Renal pelvis (tissue), 1 donor: ENCODE measurements at regions not wholly inside any gene's neighbourhood (a gene's known extent, or its start where the extent isn't known, plus 50 kb on each side); places are given as distances from the start of the nearest gene placed in this dataset.
"Not testable (repeated sequence)": the region's sequence is repeated elsewhere in the genome, so short reads cannot be mapped to it uniquely, and the experiment has no call there.

ENCODE experiments used
- DNase-seq: peaks from one replicate; pipeline ENCODE4 v3.0.0-alpha.2; 2013

GRCh38 chr1:157326173-157326859 is 188.1 kb upstream of the ETV3 start:
- DNase-seq = no peak

DNA sequence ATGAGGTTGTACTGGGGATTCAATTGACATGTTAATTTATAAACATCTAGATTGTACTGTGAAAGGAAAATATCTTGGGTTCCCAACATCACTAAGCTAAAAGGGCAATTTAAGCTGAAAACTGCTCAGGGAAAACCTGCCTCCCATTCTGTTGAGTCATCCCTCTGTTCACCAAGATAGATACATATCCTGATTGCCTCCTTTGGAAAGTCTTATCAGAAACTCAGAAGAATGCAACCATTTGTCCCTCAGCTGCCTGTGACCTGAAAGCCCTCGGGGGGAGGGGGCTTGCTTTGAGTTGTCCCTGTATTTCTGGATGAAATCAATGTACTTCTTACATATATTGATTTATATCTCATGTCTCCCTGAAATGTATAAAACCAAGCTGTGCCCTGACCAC is 187.0 kb upstream of the ETV3 start:
- no peak for DNase-seq

GRCh38 chr1:157321972-157322371 is 183.8 kb upstream of the ETV3 start:
- not testable (repeated sequence) for DNase-seq

DNA sequence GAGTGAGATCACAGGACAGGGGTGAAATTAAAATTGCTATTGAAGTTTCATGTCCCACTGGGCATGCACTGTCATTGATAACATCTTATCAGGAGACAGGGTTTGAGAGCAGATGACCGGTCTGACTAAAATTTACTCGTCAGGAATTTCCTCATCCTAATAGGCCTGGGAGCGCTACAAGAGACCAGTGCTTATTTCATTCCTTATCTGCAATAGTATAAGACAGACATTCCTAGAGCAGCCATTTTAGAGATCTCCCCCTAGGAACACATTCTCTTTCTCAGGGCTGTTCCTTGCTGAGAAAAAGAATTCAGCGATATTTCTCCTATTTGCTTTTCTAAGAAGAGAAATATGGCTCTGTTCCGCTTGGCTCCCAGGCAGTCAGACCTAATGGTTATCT is 181.4 kb upstream of the ETV3 start:
- DNase-seq = no peak

GRCh38 chr1:157317229-157317628 is 179.0 kb upstream of the ETV3 start:
- DNase-seq = not testable (repeated sequence)

DNA sequence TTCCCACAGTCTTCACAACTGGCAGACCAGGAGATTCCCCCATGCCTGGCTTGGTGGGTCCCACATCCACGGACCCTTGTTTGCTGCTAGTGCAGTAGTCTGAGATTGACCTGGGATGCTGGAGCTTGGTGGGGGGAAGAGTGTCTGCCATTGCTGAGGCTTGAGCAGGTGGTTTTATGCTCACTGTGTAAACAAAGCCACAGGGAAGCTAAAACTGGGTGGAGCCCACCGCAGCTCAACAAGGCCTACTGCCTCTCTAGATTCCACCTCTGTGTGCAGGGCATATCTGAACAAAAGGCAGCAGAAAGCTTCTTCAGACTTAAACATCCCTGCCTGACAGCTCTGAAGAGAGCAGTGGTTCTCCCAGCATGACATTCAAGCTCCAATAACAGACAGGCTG is 177.3 kb upstream of the ETV3 start:
- no peak for DNase-seq

DNA sequence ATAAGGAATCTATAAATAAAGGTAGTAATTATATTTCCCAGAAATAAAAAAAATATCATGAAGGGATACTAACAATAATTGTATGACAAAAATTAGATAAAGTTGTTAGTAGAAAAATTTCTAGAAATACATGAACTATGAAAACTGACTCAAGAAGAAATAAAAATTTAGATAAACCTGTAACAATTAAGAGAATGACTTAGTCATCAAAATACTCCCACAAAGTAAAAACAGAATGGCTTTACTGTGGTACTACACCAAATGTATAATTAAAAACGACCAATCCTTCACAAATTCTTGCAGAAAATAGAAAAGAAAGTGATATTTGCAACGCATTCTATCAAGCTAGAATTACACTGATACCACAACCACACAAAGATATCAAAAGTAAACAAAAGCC is 176.2 kb upstream of the ETV3 start:
- no peak for DNase-seq

DNA sequence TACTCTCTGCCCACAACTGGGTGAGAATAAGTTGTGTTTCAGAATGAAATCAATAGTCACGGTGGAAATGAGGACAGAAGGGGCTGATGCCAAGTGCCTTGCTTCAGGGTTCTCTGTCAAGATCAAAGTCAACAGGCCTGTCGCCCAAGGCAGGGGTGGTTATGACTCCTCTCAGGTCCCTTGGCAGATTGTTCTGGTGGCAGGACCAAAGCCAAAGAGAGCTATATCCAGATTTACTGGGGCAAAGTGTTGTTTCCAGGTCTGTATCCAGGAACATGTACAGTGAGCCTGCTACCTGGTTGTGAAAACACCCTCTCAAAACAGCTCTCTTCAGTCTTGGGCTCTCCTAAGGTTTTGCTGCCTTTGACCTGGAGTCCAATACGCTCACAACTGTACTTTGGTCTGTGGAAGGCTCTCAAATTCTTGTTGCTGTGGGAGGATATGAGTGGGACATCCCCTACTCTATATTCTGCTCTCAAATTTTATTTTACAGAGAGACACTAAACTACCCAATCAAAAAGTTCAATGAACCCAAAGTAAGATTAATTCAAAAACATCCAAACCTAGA is 175.1 kb upstream of the ETV3 start:
- no peak for DNase-seq

DNA sequence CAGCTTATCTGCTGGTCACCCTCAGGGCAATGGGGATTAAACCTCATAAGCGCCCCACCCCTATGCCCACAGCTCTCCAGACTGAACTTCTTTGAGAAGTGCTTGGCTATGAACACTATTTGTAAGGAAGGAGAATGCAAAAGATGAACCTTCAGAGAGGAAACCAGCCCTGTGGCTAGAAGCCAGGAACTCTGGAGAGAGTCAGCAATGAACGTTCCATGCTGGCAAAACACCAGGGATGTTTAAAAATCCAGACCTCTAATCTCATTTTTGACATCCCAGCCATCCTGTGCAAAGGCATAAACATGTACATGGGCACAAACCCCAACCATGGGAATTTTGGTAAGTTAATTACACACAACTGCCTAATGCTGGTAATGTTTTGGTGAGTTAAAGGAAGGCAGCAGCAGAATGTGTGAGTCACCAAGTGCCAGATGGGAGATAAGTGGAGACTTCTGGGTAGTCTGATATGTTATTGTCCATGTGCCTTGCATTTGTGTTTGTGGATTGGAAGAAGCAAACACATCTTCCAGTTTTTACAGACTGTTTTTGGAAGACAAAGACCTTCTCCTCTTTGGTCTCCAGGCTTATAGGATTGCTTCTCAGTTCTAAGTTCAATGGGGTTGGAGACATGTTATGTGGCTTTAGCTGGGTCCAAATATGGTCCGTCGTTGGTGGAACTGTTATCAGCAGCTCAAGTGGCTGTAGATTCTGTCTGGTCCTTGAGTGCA is 174.1 kb upstream of the ETV3 start:
- DNase-seq = no peak

GRCh38 chr1:157311730-157312081 is 173.5 kb upstream of the ETV3 start:
- DNase-seq = no peak

- peak; percentile 33 for DNase-seq
These were observed 172.9 kb upstream of the ETV3 start for GRCh38 chr1:157310805-157311729.

- DNase-seq = peak; percentile 8
These were observed 172.2 kb upstream of the ETV3 start for GRCh38 chr1:157310401-157310800.

GRCh38 chr1:157307491-157307890 is 169.3 kb upstream of the ETV3 start:
- no peak for DNase-seq

DNA sequence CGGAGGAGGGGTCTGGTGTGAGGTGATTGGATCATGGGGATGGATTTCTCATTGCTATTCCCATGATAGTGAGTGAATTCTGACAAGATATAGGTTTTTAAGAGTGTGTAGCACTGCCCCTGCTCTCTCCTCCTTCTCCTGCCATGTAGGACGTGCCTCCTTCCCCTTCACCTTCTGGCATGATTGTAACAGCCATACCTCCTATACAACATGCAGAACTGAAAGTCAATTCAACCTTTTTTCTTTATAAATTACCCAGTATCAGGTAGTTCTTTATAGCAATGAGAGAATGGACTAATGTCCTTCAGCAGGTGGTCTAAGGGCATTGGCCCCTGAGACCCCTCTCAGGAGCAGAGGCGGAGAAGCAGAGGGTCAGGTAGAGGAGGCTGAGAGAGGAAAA is 168.7 kb upstream of the ETV3 start:
- DNase-seq = no peak

- DNase-seq = no peak
These were observed 166.1 kb upstream of the ETV3 start for GRCh38 chr1:157304271-157304670.

DNA sequence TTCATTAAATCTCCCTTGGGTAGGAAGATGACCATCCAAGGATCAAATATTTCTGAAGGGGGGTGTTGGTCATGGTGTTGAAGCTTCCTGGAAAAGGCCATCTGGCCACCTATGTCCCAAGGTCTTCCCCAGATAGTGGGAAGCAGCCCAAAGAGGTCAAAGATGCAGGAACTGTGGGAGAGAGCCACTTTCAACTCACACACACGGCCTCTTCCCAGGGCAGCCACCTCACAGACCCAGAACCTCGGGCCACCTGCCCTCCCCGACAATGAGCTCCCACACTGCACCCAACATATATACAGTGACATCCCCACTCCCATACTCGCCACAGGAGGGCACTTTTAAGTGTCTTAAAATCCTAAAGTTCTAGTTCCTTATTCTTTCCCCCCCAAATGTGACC is 164.5 kb upstream of the ETV3 start:
- no peak for DNase-seq

DNA sequence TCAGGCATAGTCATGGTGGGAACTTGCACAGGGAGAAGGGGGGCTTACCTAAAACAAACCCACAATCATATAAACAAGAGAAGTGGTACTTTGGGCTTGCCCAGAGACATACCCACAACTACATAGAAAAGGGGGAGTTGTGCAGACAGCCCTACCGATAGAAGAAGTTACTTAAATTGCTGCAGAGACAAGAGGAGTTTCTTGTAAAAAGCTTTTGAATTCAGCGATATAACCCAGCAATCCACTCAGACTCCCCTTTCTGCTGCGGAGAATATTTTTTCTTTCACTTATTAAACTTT is 164.0 kb upstream of the ETV3 start:
- no peak for DNase-seq

DNA sequence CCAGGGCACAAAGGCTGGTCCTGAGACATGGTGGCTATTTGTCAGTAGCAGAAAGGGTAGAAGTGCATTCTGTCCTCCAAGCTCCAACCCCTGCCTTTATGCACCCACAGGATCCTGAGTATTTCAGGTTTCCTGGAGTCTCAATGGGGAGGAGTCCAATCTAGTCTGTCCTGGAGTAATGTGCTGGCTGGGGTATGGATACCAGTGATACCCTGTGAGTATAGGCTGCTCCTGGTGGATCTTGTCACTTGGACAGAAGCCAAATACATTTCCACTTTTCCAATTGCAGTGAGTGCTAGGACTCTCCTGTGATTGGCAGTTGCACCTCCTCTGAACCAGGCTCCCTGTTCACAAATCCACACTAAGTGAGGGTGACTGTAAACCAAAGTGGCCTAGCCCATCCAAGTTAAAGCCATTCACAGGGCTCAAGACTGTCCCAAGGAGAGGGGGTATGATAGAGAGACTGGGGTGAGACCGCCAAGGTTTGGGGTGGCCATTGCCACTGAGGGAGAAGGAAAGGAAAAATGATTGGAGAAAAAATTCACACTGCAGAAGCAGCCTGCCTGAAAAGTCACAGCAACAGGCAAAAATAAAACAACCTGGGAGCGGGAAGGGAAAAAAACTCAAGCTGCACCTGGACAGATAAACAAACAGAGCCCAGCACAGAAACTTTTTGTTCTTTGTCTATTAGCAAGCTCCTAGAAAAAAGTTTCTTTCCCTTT is 163.4 kb upstream of the ETV3 start:
- no peak for DNase-seq

DNA sequence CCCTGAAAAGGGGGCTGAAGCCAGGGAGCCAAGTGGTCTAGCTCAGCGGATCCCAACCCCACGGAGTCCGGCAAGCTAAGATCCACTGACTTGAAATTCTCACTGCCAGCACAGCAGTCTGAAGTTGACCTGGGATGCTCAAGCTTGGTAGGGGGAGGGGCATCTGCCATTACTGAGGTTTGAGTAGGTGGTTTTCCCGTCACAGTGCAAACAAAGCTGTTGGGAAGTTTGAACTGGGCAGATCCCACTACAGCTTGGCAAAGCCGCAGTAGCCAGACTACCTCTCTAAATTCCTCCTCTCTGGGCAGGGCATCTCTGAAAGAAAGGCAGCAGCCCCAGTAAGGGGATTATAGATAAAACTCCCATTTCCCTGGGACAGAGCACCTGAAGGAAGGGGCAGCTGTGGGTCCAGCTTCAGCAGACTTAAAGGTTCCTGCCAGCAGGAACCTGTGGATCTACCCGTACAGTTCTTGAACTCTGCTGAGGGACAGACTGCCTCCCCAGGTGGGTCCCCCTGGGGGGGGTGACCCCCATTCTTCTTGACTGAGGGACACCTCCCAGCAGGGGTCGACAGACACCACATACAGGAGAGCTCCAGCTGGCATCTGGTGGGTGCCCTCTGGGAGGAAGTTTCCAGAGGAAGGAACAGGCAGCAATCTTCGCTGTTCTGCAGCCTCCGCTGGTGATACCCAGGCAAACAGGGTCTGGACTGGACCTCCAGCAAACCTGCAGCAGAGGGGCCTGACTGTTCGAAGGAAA is 156.4 kb upstream of the ETV3 start:
- not testable (repeated sequence) for DNase-seq

GRCh38 chr1:157292809-157293564 is 154.8 kb upstream of the ETV3 start:
- DNase-seq = no peak
